GM10266 (cell line): ENCODE measurements at regions not wholly inside any gene's neighbourhood (a gene's known extent, or its start where the extent isn't known, plus 50 kb on each side); places are given as distances from the start of the nearest gene placed in this dataset.

ENCODE experiments used
- DNase-seq: peaks from one replicate; pipeline ENCODE4 v3.0.0; 2012; ENCODE audit errors: extremely low spot score
- CTCF ChIP-seq: IDR thresholded peaks from 2 replicates; pipeline ENCODE4 v1.5.1; 2012; ENCODE audit warnings: mild to moderate bottlenecking, low read depth; ENCODE audit not compliant: control insufficient read depth, insufficient read depth; ENCODE audit errors: missing control alignments

GRCh38 chr16:49129935-49130334, 151.7 kb downstream of the CBLN1 start:
- DNase-seq: no peak
- no peak for TF ChIP-seq CTCF

- no peak for DNase-seq
- TF ChIP-seq CTCF: no peak
Measured at GRCh38 chr16:49128740-49129139, 152.9 kb downstream of the CBLN1 start.

GRCh38 chr16:49127103-49127502, 154.5 kb downstream of the CBLN1 start:
- no peak for DNase-seq

GRCh38 chr16:49121636-49122035, 160.0 kb downstream of the CBLN1 start:
- DNase-seq: no peak
- no peak for TF ChIP-seq CTCF

More at GRCh38 chr16:49127103-49127502, 154.5 kb downstream of the CBLN1 start:
- no peak for TF ChIP-seq CTCF

GRCh38 chr16:49120631-49121030, 161.0 kb downstream of the CBLN1 start:
- no peak for TF ChIP-seq CTCF
- no peak for DNase-seq

- no peak for DNase-seq
- no peak for TF ChIP-seq CTCF
Measured at GRCh38 chr16:49116873-49117272, 164.8 kb downstream of the CBLN1 start.

GRCh38 chr16:49115956-49116355, 165.7 kb downstream of the CBLN1 start:
- no peak for DNase-seq
- no peak for TF ChIP-seq CTCF

- no peak for TF ChIP-seq CTCF
- DNase-seq: no peak
Measured at GRCh38 chr16:49112754-49113153, 168.9 kb downstream of the CBLN1 start.
